ENCODE measurements at regions not wholly inside any gene's neighbourhood (a gene's known extent, or its start where the extent isn't known, plus 50 kb on each side); places are given as distances from the start of the nearest gene placed in this dataset.

DNA sequence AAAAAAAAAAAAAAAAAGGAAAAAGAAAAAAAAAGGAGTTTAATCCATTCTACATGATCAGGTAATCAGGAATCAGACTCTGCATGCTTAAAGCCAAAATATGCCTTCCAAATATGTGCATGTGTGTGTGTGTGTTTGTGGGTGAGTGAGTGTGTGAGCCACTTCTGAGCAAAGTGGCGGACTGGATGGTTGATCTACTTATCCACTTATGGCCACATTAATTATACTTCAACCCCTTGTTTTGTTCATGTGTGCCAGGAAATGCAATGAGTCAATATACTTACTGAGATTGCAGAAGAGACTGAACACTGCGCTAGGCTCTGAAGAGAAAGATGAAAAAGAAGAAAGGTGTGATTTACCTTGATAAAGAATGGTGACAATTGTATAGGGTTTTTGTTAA, 586.5 kb upstream of the NXPH2 start:
- H3K4me1 ChIP-seq = no peaks in the 10 kb centered on the region
- no peak for ATAC-seq
- no peak for TF ChIP-seq POLR2A (IDR thresholded peaks at IDR 0.05)
- TF ChIP-seq EP300 (IDR thresholded peaks at IDR 0.05) = no peak
- TF ChIP-seq POLR2AphosphoS5 (IDR thresholded peaks at IDR 0.05) = no peak
- TF ChIP-seq, protein P1, sequence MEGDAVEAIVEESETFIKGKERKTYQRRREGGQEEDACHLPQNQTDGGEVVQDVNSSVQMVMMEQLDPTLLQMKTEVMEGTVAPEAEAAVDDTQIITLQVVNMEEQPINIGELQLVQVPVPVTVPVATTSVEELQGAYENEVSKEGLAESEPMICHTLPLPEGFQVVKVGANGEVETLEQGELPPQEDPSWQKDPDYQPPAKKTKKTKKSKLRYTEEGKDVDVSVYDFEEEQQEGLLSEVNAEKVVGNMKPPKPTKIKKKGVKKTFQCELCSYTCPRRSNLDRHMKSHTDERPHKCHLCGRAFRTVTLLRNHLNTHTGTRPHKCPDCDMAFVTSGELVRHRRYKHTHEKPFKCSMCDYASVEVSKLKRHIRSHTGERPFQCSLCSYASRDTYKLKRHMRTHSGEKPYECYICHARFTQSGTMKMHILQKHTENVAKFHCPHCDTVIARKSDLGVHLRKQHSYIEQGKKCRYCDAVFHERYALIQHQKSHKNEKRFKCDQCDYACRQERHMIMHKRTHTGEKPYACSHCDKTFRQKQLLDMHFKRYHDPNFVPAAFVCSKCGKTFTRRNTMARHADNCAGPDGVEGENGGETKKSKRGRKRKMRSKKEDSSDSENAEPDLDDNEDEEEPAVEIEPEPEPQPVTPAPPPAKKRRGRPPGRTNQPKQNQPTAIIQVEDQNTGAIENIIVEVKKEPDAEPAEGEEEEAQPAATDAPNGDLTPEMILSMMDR (IDR thresholded peaks at IDR 0.05) = no peak
- no peaks in the 10 kb centered on the region for H3K9me3 ChIP-seq
- no peak overlapping the region for H3K4me3 ChIP-seq
- no peak overlapping the region for H3K27ac ChIP-seq
- H3K27me3 ChIP-seq = no peaks in the 10 kb centered on the region
- WGBS, 2 donors (ENCODE audit: low coverage in 1 of 2) = 92 to 94% methylated on average over 2 of the region's 2 CpGs
- H3K36me3 ChIP-seq = no peaks in the 10 kb centered on the region

DNA sequence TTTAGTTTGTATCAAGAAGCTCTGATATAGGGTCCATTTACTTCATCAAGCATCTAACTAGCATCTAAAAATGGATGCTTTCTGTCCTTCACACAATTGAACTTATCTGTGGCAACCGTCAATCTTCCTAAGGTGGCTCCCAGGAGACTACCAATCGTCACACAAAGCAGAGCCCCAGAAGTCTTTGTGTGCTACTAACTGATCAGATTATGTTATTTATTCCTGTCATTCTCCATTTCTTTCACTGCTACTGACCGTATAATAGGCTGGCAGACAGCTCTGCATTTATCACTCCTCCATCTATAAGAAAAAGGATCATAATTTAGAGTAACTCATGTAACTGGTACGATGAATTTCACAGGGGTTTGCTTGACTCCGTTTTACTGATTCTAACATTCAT, 585.0 kb upstream of the NXPH2 start:
- no peaks in the 10 kb centered on the region for H3K9me3 ChIP-seq
- no peaks in the 10 kb centered on the region for H3K4me1 ChIP-seq
- H3K27me3 ChIP-seq = no peaks in the 10 kb centered on the region
- H3K4me3 ChIP-seq = no peak overlapping the region
- TF ChIP-seq, protein P1 (IDR thresholded peaks at IDR 0.05) = no peak
- TF ChIP-seq POLR2AphosphoS5 (IDR thresholded peaks at IDR 0.05) = no peak
- TF ChIP-seq POLR2A (IDR thresholded peaks at IDR 0.05) = no peak
- TF ChIP-seq EP300 (IDR thresholded peaks at IDR 0.05) = no peak
- H3K36me3 ChIP-seq = no peaks in the 10 kb centered on the region
- ATAC-seq = no peak
- 80 to 85% methylated on average over 5 of the region's 5 CpGs for WGBS, 2 donors (ENCODE audit: low coverage in 1 of 2)
- H3K27ac ChIP-seq = no peak overlapping the region

DNA sequence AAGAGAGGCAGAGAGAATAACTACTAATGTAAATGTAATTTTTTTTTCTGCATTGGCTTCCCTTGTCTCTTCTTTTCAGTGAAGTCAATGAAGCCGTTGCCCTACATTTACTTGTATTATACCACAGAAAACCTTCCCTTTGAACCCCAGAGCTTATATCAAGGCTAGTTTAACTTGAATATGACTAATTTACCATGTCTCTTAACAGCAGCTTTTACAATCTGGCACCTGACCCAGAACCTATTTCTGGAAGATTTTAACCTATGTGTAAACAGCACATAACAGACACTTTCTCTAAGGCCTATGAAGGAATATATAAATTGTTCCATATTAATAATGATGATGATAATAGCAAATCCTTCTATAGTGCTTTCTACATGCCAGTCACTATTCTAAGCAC, 580.5 kb upstream of the NXPH2 start:
- TF ChIP-seq POLR2A (IDR thresholded peaks at IDR 0.05) (no peak), EP300 (IDR thresholded peaks at IDR 0.05) (no peak), POLR2AphosphoS5 (IDR thresholded peaks at IDR 0.05) (no peak)
- TF ChIP-seq, protein P1 (IDR thresholded peaks at IDR 0.05) = no peak
- no peak overlapping the region for H3K27ac ChIP-seq
- H3K4me1 ChIP-seq = no peaks in the 10 kb centered on the region
- WGBS, 2 donors (ENCODE audit: low coverage in 1 of 2) = 52% methylated on average over 1 of the region's 1 CpG; no CpG with 5 or more reads in 1 of the 2 donors
- no peaks in the 10 kb centered on the region for H3K9me3 ChIP-seq
- no peaks in the 10 kb centered on the region for H3K27me3 ChIP-seq
- H3K36me3 ChIP-seq = no peaks in the 10 kb centered on the region
- no peak overlapping the region for H3K4me3 ChIP-seq
- ATAC-seq = no peak

DNA sequence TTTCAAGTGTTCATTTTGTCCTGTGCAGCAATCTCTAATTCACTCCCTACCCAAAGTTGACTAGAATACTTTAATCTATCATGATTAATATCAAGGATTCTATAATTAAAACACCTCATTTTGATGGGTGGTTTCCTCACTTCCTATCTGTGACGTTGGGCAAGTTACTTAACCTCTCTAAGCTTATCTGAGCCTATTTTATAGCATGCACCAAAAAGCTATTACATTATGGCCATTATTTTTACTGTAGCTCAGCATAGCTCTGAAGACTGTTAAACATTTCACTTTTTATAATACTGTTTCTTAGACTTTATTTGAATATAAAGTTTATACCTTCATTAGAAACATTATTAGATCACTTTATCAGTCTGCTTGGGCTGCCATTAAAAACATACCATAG, 579.6 kb upstream of the NXPH2 start:
- Histone ChIP-seq H3K9me3 (no peaks in the 10 kb centered on the region), H3K4me1 (no peaks in the 10 kb centered on the region), H3K4me3 (no peak overlapping the region), H3K27me3 (no peaks in the 10 kb centered on the region), H3K36me3 (no peaks in the 10 kb centered on the region), H3K27ac (no peak overlapping the region)
- ATAC-seq = no peak
- TF ChIP-seq POLR2A (IDR thresholded peaks at IDR 0.05) (no peak), EP300 (IDR thresholded peaks at IDR 0.05) (no peak), POLR2AphosphoS5 (IDR thresholded peaks at IDR 0.05) (no peak)
- TF ChIP-seq, protein P1 (IDR thresholded peaks at IDR 0.05) = no peak
- 11 to 31% methylated on average over 1 of the region's 1 CpG for WGBS, 2 donors (ENCODE audit: low coverage in 1 of 2)

DNA sequence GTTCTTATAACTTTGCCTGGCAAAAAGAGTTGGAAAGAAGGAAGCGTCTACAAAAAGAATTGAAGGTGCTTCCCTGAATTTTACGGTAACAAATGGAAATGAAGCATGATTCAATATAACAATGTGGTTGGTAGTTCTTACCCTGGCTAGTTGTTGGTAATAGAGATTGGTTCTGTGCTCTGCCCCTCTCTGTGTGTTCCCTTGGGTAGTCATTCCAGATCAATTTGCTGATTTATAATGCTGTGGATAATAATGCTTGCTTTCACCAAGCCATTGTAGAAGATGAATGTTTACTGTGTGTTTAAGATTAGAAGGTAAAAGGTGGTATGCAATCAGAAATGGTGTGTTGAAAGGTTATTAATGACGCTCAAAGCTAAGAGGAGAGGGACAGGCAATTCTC, 577.8 kb upstream of the NXPH2 start:
- peaks cover 0 to 7% (median 0%) of the 10 kb centered on the region in 3 donors for H3K9me3 ChIP-seq
- no peaks in the 10 kb centered on the region for H3K36me3 ChIP-seq
- H3K4me1 ChIP-seq = no peaks in the 10 kb centered on the region
- no peaks in the 10 kb centered on the region for H3K27me3 ChIP-seq
- H3K27ac ChIP-seq = no peak overlapping the region
- ATAC-seq = no peak
- no peak overlapping the region for H3K4me3 ChIP-seq
- no peak for TF ChIP-seq POLR2A (IDR thresholded peaks at IDR 0.05)
- TF ChIP-seq EP300 (IDR thresholded peaks at IDR 0.05) = no peak
- TF ChIP-seq, protein P1 (IDR thresholded peaks at IDR 0.05) = no peak
- TF ChIP-seq POLR2AphosphoS5 (IDR thresholded peaks at IDR 0.05) = no peak
- 85 to 92% methylated on average over 3 of the region's 3 CpGs for WGBS, 2 donors (ENCODE audit: low coverage in 1 of 2)

Data from gastroesophageal sphincter (tissue), 4 donors.